ENCODE measurements at regions not wholly inside any gene's neighbourhood (a gene's known extent, or its start where the extent isn't known, plus 50 kb on each side); places are given as distances from the start of the nearest gene placed in this dataset.

GRCh38 chr13:22154041-22154440 lies 483.2 kb downstream of the FGF9 start:
- no peaks in the 10 kb centered on the region for H3K27me3 ChIP-seq (replicated peaks in 1 of 4; ENCODE audit: control insufficient read depth in 3 of 4, extremely low read depth in 1 of 4, insufficient read depth in 3 of 4, low read length in 3 of 4)
- H2AFZ ChIP-seq (ENCODE audit: low read length): no peak overlapping the region
- H2BK120ac ChIP-seq (replicated peaks; ENCODE audit: low read depth, low read length): no peak overlapping the region
- 96% methylated on average over 3 of the region's 3 CpGs; no CpG with 5 or more reads in 1 of the 2 experiments for WGBS, 2 experiments (ENCODE audit: extremely low coverage in 1 of 2, insufficient coverage in 1 of 2, insufficient read length in 1 of 2, insufficient replicate concordance in 2 of 2, low coverage in 1 of 2, low lambda C conversion rate in 2 of 2, missing lambda C conversion rate in 1 of 2)
- no peak overlapping the region for H4K5ac ChIP-seq (ENCODE audit: insufficient read length, low read depth, low read length)
- no peaks in the 10 kb centered on the region for H3K9me3 ChIP-seq (ENCODE audit: insufficient read depth in 2 of 2, low read depth in 1 of 2, low read length in 1 of 2)
- H4K91ac ChIP-seq (replicated peaks; ENCODE audit: insufficient read length, low read length): no peak overlapping the region
- no peak for DNase-seq (ENCODE audit: low read depth in 1 of 2, low spot score in 2 of 2)
- no peak overlapping the region for H2BK15ac ChIP-seq (ENCODE audit: low read length)
- FAIRE-seq: no peak
- H3K4me2 ChIP-seq (ENCODE audit: insufficient read depth in 1 of 2, low read depth in 2 of 2, low read length in 2 of 2): no peak overlapping the region
- no peak overlapping the region for H3K9ac ChIP-seq (replicated peaks in 1 of 4; ENCODE audit: extremely low read depth in 1 of 4, low read depth in 3 of 4, low read length in 3 of 4)
- no peak overlapping the region for H2AK5ac ChIP-seq (ENCODE audit: low read depth, low read length)
- no peak overlapping the region for H2BK5ac ChIP-seq (ENCODE audit: low read depth, low read length)
- no peak overlapping the region for H2BK12ac ChIP-seq (ENCODE audit: low read depth, low read length)
- H3K79me2 ChIP-seq (ENCODE audit: control insufficient read depth in 1 of 2, insufficient read depth in 2 of 2, low read length in 2 of 2): no peaks in the 10 kb centered on the region
- H3K23me2 ChIP-seq (ENCODE audit: low read depth, low read length): no peaks in the 10 kb centered on the region; the same call in 1 of the 2 replicates
- H4K8ac ChIP-seq (ENCODE audit: extremely low read depth, insufficient read depth, low read length): no peak overlapping the region
- H2BK20ac ChIP-seq (ENCODE audit: low read length): no peak overlapping the region
- POLR2A ChIA-PET (ENCODE audit: partially characterized antibody): no interaction called here
- H3K23ac ChIP-seq (ENCODE audit: insufficient read length): no peak overlapping the region
- H3K4ac ChIP-seq (replicated peaks; ENCODE audit: insufficient read length, low read depth, low read length): no peak overlapping the region
- no peaks in the 10 kb centered on the region for H3K79me1 ChIP-seq (ENCODE audit: low read depth, low read length)
- no peaks in the 10 kb centered on the region for H3K4me1 ChIP-seq (replicated peaks in 1 of 4; ENCODE audit: control insufficient read depth in 3 of 4, insufficient read depth in 4 of 4, low read length in 3 of 4)
- no peaks in the 10 kb centered on the region for H4K20me1 ChIP-seq (replicated peaks in 1 of 2; ENCODE audit: control insufficient read depth in 1 of 2, insufficient read depth in 2 of 2, low read length in 2 of 2)
- H3K4me3 ChIP-seq (ENCODE audit: extremely low read depth in 1 of 4, insufficient read depth in 2 of 4, low read depth in 3 of 4, low read length in 4 of 4): no peak overlapping the region
- no peak overlapping the region for H3K56ac ChIP-seq (replicated peaks; ENCODE audit: insufficient read length, low read depth, low read length)
- no peak overlapping the region for H3K14ac ChIP-seq (ENCODE audit: insufficient read length)
- H3K18ac ChIP-seq (ENCODE audit: extremely low read depth, low read length): no peak overlapping the region
- TF ChIP-seq CTCF (IDR thresholded peaks at IDR 0.05; ENCODE audit: control extremely low read depth in 1 of 3, insufficient read depth in 1 of 3, low read depth in 1 of 3, low read length in 3 of 3): peak in 1 of 3 experiments; percentile 18; a peak in 1 of 4 replicates
- no peak for TF ChIP-seq SIN3A (conservative IDR thresholded peaks at IDR 0.05 in 1 of 2, IDR thresholded peaks at IDR 0.05 in 1 of 2; ENCODE audit: low read depth in 1 of 2, low read length in 2 of 2)
- no peak for TF ChIP-seq MAFK (IDR thresholded peaks at IDR 0.05; ENCODE audit: low read depth, low read length)
- H3K36me3 ChIP-seq (ENCODE audit: control insufficient read depth in 2 of 4, insufficient read depth in 4 of 4, low read length in 3 of 4): no peaks in the 10 kb centered on the region
- no peak overlapping the region for H3K27ac ChIP-seq (ENCODE audit: low read depth, low read length)
- CTCF ChIA-PET (ENCODE audit: partially characterized antibody): interaction anchor here (0.9 kb wide), 1 partner anchor 16 kb away, joined by 3 read pairs; no protein-coding TSS in a partner anchor
